WTC11 (cell line): ENCODE measurements at regions not wholly inside any gene's neighbourhood (a gene's known extent, or its start where the extent isn't known, plus 50 kb on each side); places are given as distances from the start of the nearest gene placed in this dataset.
A peak's percentile ranks its signal among the peaks of the same experiment; 100 is the strongest.

Source experiments
- ATAC-seq: fragments of 200-7000 bp; cut with Tn5 transposase; 2 replicates; pipeline ENCODE4 v1.10.0; 2021; ENCODE audit warnings: mild to moderate bottlenecking, moderate library complexity
- CTCF ChIA-PET: fragments of 300-600 bp; sonication (Branson Sonifier 250); formaldehyde crosslinking; loops from one replicate; lab custom pipeline; 2021; ENCODE audit warnings: antibody characterized with exemption; lab: Charles Lee
- POLR2A ChIA-PET: fragments of 350-600 bp; sonication (Branson Sonifier 250); formaldehyde crosslinking; loops from one replicate; lab custom pipeline; 2021; ENCODE audit warnings: antibody characterized with exemption; lab: Charles Lee
- DNase-seq: peaks from one replicate; pipeline ENCODE4 v3.0.0; 2021; ENCODE audit warnings: low spot score
- H3K27ac Mint-ChIP-seq: 2 replicates; pipeline ENCODE4 v1.8.0; 2021; ENCODE audit warnings: mixed read lengths
- H3K27me3 Mint-ChIP-seq: 2 replicates; pipeline ENCODE4 v1.8.0; 2021; ENCODE audit warnings: low read depth, mild to moderate bottlenecking, moderate library complexity, mixed read lengths
- H3K36me3 Mint-ChIP-seq: 2 replicates; pipeline ENCODE4 v1.8.0; 2021; ENCODE audit warnings: mixed read lengths
- H3K4me1 Mint-ChIP-seq: 2 replicates; pipeline ENCODE4 v1.8.0; 2022; ENCODE audit warnings: mixed read lengths
- H3K4me3 Mint-ChIP-seq: 2 replicates; pipeline ENCODE4 v1.8.0; 2021; ENCODE audit warnings: mild to moderate bottlenecking, moderate library complexity, mixed read lengths
- H3K9me3 Mint-ChIP-seq: 2 replicates; pipeline ENCODE4 v1.8.0; 2021; ENCODE audit warnings: mixed read lengths
- ATF1 ChIP-seq: sonication (generic); formaldehyde crosslinking; IDR thresholded peaks from 2 replicates; pipeline ENCODE4 v1.8.1; 2023; ENCODE audit warnings: mild to moderate bottlenecking, moderate library complexity, missing genetic modification reagents
- ATF2 ChIP-seq: sonication (generic); formaldehyde crosslinking; IDR thresholded peaks from 2 replicates; pipeline ENCODE4 v1.8.1; 2022; ENCODE audit warnings: low read depth, missing genetic modification reagents, borderline replicate concordance
- CREB1 ChIP-seq: sonication (generic); formaldehyde crosslinking; IDR thresholded peaks from 2 replicates; pipeline ENCODE4 v1.8.0; 2023; ENCODE audit warnings: mild to moderate bottlenecking, missing genetic modification reagents
- CREM ChIP-seq: sonication (generic); formaldehyde crosslinking; IDR thresholded peaks from 2 replicates; pipeline ENCODE4 v1.8.1; 2022; ENCODE audit warnings: mild to moderate bottlenecking, missing genetic modification reagents, moderate library complexity
- CTCF ChIP-seq: fragments of 200-600 bp; IDR thresholded peaks from 2 replicates; pipeline ENCODE4 v1.8.0; 2022; ENCODE audit warnings: antibody characterized with exemption
- EMX1 ChIP-seq: fragments of 250-450 bp; sonication (Bioruptor Pico); IDR thresholded peaks from 2 replicates; pipeline ENCODE4 v1.8.0; 2021; ENCODE audit warnings: mild to moderate bottlenecking
- GABPB1 ChIP-seq: sonication (generic); formaldehyde crosslinking; IDR thresholded peaks from 2 replicates; pipeline ENCODE4 v1.8.1; 2023; ENCODE audit warnings: mild to moderate bottlenecking, missing genetic modification reagents
- JUN ChIP-seq: sonication (generic); formaldehyde crosslinking; IDR thresholded peaks from 2 replicates; pipeline ENCODE4 v1.8.0; 2023; ENCODE audit warnings: mild to moderate bottlenecking, missing genetic modification reagents
- MAX ChIP-seq: sonication (generic); formaldehyde crosslinking; IDR thresholded peaks from 2 replicates; pipeline ENCODE4 v1.8.0; 2022; ENCODE audit warnings: mild to moderate bottlenecking, missing genetic modification reagents
- NR1H2 ChIP-seq: sonication (generic); formaldehyde crosslinking; IDR thresholded peaks from 2 replicates; pipeline ENCODE4 v1.9.0; 2021; ENCODE audit warnings: mild to moderate bottlenecking, moderate library complexity, missing genetic modification reagents
- ZNF138 ChIP-seq: sonication (generic); formaldehyde crosslinking; conservative IDR thresholded peaks from 2 replicates; pipeline ENCODE4 v1.8.1; 2022; ENCODE audit warnings: mild to moderate bottlenecking, moderate library complexity, missing genetic modification reagents
- ZNF396 ChIP-seq: fragments of 250-450 bp; sonication (Bioruptor Pico); IDR thresholded peaks from 2 replicates; pipeline ENCODE4 v1.8.0; 2021; ENCODE audit warnings: mild to moderate bottlenecking, moderate library complexity, borderline replicate concordance
- ZNF532 ChIP-seq: fragments of 250-450 bp; sonication (Bioruptor Pico); IDR thresholded peaks from 2 replicates; pipeline ENCODE4 v1.9.0; 2021; ENCODE audit warnings: mild to moderate bottlenecking, borderline replicate concordance
- TF ChIP-seq, protein P1 (sequence below): sonication (generic); formaldehyde crosslinking; conservative IDR thresholded peaks from 2 replicates; pipeline ENCODE4 v1.8.1; 2022; ENCODE audit warnings: mild to moderate bottlenecking, missing genetic modification reagents
- TF ChIP-seq, protein P2 (sequence below): sonication (generic); formaldehyde crosslinking; IDR thresholded peaks from 2 replicates; pipeline ENCODE4 v1.8.0; 2022; ENCODE audit warnings: missing genetic modification reagents
- TF ChIP-seq, protein P3 (sequence below): sonication (generic); formaldehyde crosslinking; IDR thresholded peaks from 2 replicates; pipeline ENCODE4 v1.8.1; 2023; ENCODE audit warnings: mild to moderate bottlenecking, missing genetic modification reagents, moderate library complexity
- TF ChIP-seq, protein P4 (sequence below): sonication (generic); formaldehyde crosslinking; IDR thresholded peaks from 2 replicates; pipeline ENCODE4 v1.8.1; 2022; ENCODE audit warnings: missing genetic modification reagents, borderline replicate concordance

DNA sequence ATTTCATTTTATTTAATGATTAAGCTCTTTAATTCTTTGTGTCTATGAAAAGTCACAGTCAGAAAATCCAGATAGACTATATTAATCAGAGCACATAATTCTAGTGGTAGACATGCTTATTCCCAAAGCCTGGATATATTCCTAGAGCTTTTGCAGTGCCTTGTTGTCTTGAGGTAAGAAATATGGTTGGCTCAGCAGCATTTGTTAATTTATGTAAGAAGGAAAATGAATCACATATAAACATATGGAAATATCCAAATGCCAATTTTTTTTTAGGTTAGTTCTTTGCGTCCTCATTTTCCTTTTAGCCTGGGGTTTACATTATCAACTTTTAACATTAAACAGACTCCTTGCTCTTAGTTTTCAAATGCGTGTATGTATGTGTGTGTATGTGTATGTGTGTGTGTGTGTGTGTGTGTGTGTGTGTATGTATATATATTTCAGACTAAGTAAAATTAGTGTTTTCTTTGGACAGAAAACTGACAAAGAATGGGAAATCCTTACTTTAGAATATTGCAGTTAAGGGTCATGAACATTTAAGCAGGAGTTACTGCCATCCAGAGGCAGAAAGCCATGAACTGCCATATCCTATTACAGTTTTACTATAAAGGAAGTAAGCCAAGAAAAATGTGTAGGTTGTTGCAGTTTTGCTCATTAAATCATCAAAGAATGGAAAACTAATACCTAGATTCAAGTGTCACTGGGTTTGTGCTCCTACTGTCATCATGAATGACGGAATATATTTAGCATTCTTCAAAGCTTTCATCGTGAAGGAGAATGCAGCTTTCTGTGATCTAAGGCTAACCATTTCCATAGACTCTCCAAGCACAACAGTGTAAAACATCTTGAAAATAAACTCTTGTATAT is 477.1 kb upstream of the NR5A2 start (continued):
- TF ChIP-seq ATF2 (no peak), CREM (no peak), CREB1 (no peak), ZNF138 (CRISPR knock-in tag) (no peak)
- TF ChIP-seq, protein P1, sequence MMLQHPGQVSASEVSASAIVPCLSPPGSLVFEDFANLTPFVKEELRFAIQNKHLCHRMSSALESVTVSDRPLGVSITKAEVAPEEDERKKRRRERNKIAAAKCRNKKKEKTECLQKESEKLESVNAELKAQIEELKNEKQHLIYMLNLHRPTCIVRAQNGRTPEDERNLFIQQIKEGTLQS (CRISPR knock-in tag) = no peak

- ChIA-PET CTCF (interaction anchor here (1.0 kb wide), 1 partner anchor 130 kb away, joined by 3 read pairs; no protein-coding TSS in a partner anchor), POLR2A (no interaction called here)
- Mint-ChIP-seq H3K4me3 (no peak overlapping the region), H3K9me3 (peaks cover 6% of the 10 kb centered on the region), H3K36me3 (no peaks in the 10 kb centered on the region), H3K4me1 (peaks cover 4% of the 10 kb centered on the region; the same call in 1 of the 2 replicates), H3K27ac (no peak overlapping the region), H3K27me3 (no peaks in the 10 kb centered on the region)
- TF ChIP-seq, protein P2, sequence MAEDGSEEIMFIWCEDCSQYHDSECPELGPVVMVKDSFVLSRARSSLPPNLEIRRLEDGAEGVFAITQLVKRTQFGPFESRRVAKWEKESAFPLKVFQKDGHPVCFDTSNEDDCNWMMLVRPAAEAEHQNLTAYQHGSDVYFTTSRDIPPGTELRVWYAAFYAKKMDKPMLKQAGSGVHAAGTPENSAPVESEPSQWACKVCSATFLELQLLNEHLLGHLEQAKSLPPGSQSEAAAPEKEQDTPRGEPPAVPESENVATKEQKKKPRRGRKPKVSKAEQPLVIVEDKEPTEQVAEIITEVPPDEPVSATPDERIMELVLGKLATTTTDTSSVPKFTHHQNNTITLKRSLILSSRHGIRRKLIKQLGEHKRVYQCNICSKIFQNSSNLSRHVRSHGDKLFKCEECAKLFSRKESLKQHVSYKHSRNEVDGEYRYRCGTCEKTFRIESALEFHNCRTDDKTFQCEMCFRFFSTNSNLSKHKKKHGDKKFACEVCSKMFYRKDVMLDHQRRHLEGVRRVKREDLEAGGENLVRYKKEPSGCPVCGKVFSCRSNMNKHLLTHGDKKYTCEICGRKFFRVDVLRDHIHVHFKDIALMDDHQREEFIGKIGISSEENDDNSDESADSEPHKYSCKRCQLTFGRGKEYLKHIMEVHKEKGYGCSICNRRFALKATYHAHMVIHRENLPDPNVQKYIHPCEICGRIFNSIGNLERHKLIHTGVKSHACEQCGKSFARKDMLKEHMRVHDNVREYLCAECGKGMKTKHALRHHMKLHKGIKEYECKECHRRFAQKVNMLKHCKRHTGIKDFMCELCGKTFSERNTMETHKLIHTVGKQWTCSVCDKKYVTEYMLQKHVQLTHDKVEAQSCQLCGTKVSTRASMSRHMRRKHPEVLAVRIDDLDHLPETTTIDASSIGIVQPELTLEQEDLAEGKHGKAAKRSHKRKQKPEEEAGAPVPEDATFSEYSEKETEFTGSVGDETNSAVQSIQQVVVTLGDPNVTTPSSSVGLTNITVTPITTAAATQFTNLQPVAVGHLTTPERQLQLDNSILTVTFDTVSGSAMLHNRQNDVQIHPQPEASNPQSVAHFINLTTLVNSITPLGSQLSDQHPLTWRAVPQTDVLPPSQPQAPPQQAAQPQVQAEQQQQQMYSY (CRISPR knock-in tag) = peak; percentile 45; the same call in 1 of the 2 replicates
- TF ChIP-seq CTCF (peak; percentile 54), GABPB1 (CRISPR knock-in tag) (no peak)
- DNase-seq = peak; percentile 22
- ATAC-seq = no peak
Observed at GRCh38 chr1:199551967-199552565, 475.4 kb upstream of the NR5A2 start.

- CTCF ChIA-PET = no interaction called here
- DNase-seq = no peak
- TF ChIP-seq, protein P3, sequence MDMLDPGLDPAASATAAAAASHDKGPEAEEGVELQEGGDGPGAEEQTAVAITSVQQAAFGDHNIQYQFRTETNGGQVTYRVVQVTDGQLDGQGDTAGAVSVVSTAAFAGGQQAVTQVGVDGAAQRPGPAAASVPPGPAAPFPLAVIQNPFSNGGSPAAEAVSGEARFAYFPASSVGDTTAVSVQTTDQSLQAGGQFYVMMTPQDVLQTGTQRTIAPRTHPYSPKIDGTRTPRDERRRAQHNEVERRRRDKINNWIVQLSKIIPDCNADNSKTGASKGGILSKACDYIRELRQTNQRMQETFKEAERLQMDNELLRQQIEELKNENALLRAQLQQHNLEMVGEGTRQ = no peak
- TF ChIP-seq NR1H2 (no peak), EMX1 (CRISPR knock-in tag) (no peak), JUN (CRISPR knock-in tag) (no peak), MAX (CRISPR knock-in tag) (no peak), ZNF138 (CRISPR knock-in tag) (no peak), ZNF532 (CRISPR knock-in tag) (no peak), ZNF396 (CRISPR knock-in tag) (no peak), ATF1 (CRISPR knock-in tag) (no peak)
- TF ChIP-seq, protein P4, sequence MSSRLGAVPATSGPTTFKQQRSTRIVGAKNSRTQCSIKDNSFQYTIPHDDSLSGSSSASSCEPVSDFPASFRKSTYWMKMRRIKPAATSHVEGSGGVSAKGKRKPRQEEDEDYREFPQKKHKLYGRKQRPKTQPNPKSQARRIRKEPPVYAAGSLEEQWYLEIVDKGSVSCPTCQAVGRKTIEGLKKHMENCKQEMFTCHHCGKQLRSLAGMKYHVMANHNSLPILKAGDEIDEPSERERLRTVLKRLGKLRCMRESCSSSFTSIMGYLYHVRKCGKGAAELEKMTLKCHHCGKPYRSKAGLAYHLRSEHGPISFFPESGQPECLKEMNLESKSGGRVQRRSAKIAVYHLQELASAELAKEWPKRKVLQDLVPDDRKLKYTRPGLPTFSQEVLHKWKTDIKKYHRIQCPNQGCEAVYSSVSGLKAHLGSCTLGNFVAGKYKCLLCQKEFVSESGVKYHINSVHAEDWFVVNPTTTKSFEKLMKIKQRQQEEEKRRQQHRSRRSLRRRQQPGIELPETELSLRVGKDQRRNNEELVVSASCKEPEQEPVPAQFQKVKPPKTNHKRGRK (CRISPR knock-in tag) = no peak
Observed at GRCh38 chr1:199553104-199553503, 474.4 kb upstream of the NR5A2 start.

More at GRCh38 chr1:199553104-199553503, 474.4 kb upstream of the NR5A2 start:
- no peak for ATAC-seq
- Mint-ChIP-seq H3K27ac (no peak overlapping the region), H3K27me3 (no peaks in the 10 kb centered on the region), H3K36me3 (no peaks in the 10 kb centered on the region), H3K4me3 (no peak overlapping the region), H3K4me1 (peaks cover 4% of the 10 kb centered on the region; the same call in 1 of the 2 replicates), H3K9me3 (peaks cover 6% of the 10 kb centered on the region)
- POLR2A ChIA-PET = no interaction called here
